RWPE2 (cell line): ENCODE measurements at regions not wholly inside any gene's neighbourhood (a gene's known extent, or its start where the extent isn't known, plus 50 kb on each side); places are given as distances from the start of the nearest gene placed in this dataset.
A peak's percentile ranks its signal among the peaks of the same experiment; 100 is the strongest.

ENCODE experiments used
- ATAC-seq: fragments of 200-7000 bp; cut with Tn5 transposase; 3 replicates; pipeline ENCODE4 v1.9.1; 2021; ENCODE audit warnings: low read depth
- DNase-seq: peaks from one replicate; pipeline ENCODE4 v3.0.0-alpha.2; 2020; ENCODE audit warnings: low spot score
- H3K27ac ChIP-seq: fragments of 450-650 bp; 2 replicates; pipeline ENCODE4 v1.5.1; 2017; ENCODE audit warnings: mild to moderate bottlenecking; ENCODE audit not compliant: poor library complexity, severe bottlenecking
- H3K27me3 ChIP-seq: fragments of 250-450 bp; sonication (Bioruptor Pico); 2 replicates; pipeline ENCODE4 v1.5.1; 2021; ENCODE audit warnings: mild to moderate bottlenecking, moderate library complexity; ENCODE audit not compliant: insufficient read depth, poor library complexity, severe bottlenecking
- H3K36me3 ChIP-seq: fragments of 250-450 bp; sonication (Bioruptor Pico); 2 replicates; pipeline ENCODE4 v1.5.1; 2020; ENCODE audit warnings: low read depth, mild to moderate bottlenecking, moderate library complexity
- H3K4me1 ChIP-seq: fragments of 250-450 bp; sonication (Bioruptor Pico); 2 replicates; pipeline ENCODE4 v1.5.1; 2021; ENCODE audit warnings: mild to moderate bottlenecking, moderate library complexity; ENCODE audit not compliant: insufficient read depth, poor library complexity, severe bottlenecking
- H3K4me3 ChIP-seq: fragments of 250-450 bp; sonication (Bioruptor Pico); 2 replicates; pipeline ENCODE4 v1.5.1; 2021; ENCODE audit warnings: mild to moderate bottlenecking, moderate library complexity; ENCODE audit not compliant: severe bottlenecking
- H3K9me3 ChIP-seq: fragments of 250-450 bp; sonication (Bioruptor Pico); 2 replicates; pipeline ENCODE4 v1.5.1; 2021; ENCODE audit warnings: mild to moderate bottlenecking, moderate library complexity; ENCODE audit not compliant: severe bottlenecking
- TF ChIP-seq, protein P1 (sequence below): fragments of 450-650 bp; IDR thresholded peaks from one replicate; pipeline ENCODE4 v1.5.1; 2017; ENCODE audit warnings: mild to moderate bottlenecking, moderate library complexity; ENCODE audit not compliant: poor library complexity, severe bottlenecking

DNA sequence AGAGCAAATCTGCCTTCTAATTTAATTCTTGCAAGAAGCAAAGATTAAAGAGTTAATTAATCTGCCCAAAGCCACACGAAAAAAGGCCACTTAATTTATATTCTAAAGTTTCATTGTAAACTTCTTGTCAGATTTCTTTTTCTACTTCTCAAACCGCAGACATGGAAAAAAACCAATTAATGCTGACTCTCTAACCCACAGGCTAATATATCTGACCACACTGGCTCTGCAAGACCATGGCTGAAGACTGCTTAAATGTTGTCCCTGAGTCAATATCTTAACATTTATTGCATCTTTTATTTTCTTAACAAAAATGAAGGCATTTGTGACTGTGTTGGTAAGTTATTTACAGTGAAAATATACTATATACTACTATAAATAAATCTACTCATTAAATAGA lies 234.0 kb upstream of the SP8 start:
- Histone ChIP-seq H3K9me3 (no peaks in the 10 kb centered on the region), H3K27ac (no peak overlapping the region), H3K27me3 (no peaks in the 10 kb centered on the region), H3K36me3 (no peaks in the 10 kb centered on the region), H3K4me1 (no peaks in the 10 kb centered on the region), H3K4me3 (no peak overlapping the region)
- TF ChIP-seq, protein P1, sequence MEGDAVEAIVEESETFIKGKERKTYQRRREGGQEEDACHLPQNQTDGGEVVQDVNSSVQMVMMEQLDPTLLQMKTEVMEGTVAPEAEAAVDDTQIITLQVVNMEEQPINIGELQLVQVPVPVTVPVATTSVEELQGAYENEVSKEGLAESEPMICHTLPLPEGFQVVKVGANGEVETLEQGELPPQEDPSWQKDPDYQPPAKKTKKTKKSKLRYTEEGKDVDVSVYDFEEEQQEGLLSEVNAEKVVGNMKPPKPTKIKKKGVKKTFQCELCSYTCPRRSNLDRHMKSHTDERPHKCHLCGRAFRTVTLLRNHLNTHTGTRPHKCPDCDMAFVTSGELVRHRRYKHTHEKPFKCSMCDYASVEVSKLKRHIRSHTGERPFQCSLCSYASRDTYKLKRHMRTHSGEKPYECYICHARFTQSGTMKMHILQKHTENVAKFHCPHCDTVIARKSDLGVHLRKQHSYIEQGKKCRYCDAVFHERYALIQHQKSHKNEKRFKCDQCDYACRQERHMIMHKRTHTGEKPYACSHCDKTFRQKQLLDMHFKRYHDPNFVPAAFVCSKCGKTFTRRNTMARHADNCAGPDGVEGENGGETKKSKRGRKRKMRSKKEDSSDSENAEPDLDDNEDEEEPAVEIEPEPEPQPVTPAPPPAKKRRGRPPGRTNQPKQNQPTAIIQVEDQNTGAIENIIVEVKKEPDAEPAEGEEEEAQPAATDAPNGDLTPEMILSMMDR, result no peak
- ATAC-seq (no peak), DNase-seq (no peak)

- no peaks in the 10 kb centered on the region for H3K27me3 ChIP-seq
- no peak for DNase-seq
- no peaks in the 10 kb centered on the region for H3K36me3 ChIP-seq
- TF ChIP-seq, protein P1, result no peak
- H3K4me1 ChIP-seq, result no peaks in the 10 kb centered on the region
- H3K4me3 ChIP-seq, result no peak overlapping the region
- no peaks in the 10 kb centered on the region for H3K9me3 ChIP-seq
- no peak overlapping the region for H3K27ac ChIP-seq
- ATAC-seq, result no peak
Measured at GRCh38 chr7:21023841-21024484, 237.3 kb upstream of the SP8 start.

DNA sequence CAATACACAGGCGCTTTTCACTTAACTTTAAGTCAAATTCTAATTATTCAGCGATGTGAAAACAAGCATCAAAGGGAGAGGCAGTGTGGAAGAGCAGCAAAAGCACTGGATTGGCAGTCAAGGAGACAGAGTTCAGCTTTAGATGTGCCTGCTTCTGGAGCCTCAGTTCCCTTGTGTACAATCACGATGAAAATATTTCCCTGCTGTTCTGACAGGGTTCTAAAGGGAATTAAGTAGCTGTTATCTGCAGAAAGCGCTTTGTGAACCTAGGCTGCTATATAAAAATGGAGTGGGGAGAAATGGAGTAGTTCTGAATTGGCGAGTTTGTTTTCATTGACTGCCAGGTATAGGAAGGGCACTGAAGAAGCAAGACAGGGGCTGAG lies 237.8 kb upstream of the SP8 start:
- no peaks in the 10 kb centered on the region for H3K9me3 ChIP-seq
- no peak for DNase-seq
- no peak overlapping the region for H3K4me3 ChIP-seq
- TF ChIP-seq, protein P1, result no peak
- H3K4me1 ChIP-seq, result no peaks in the 10 kb centered on the region
- H3K36me3 ChIP-seq, result no peaks in the 10 kb centered on the region
- no peak for ATAC-seq
- H3K27me3 ChIP-seq, result no peaks in the 10 kb centered on the region
- H3K27ac ChIP-seq, result no peak overlapping the region

DNA sequence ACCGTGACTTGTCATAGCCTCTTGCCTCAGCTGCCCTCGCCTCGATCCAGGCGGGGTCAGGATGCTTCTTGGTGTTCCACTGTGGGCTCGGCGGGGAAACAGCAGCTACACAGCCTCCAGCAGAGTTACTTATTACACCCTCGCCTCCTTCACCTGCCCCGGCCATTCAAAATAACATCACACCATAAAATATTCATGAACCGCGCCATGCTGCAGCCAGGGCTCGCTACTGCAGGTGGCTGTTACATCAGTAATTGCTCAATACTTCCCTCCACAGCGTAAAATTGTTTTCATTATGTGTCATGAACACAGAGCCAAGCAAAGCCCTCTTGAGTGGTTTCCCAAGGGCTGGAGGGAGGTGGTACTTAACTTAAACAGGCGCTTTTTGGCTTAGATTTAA lies 241.5 kb upstream of the SP8 start:
- TF ChIP-seq, protein P1, result no peak
- DNase-seq, result no peak
- H3K27ac ChIP-seq, result no peak overlapping the region
- no peaks in the 10 kb centered on the region for H3K9me3 ChIP-seq
- ATAC-seq, result peak; percentile 61
- no peaks in the 10 kb centered on the region for H3K4me1 ChIP-seq
- H3K4me3 ChIP-seq, result no peak overlapping the region
- no peaks in the 10 kb centered on the region for H3K36me3 ChIP-seq
- H3K27me3 ChIP-seq, result no peaks in the 10 kb centered on the region

- ATAC-seq (no peak), DNase-seq (no peak)
- Histone ChIP-seq H3K9me3 (no peaks in the 10 kb centered on the region), H3K36me3 (no peaks in the 10 kb centered on the region), H3K27ac (no peak overlapping the region), H3K27me3 (no peaks in the 10 kb centered on the region), H3K4me3 (no peak overlapping the region), H3K4me1 (no peaks in the 10 kb centered on the region)
- TF ChIP-seq, protein P1, result no peak
Measured at GRCh38 chr7:21028599-21028998, 241.9 kb upstream of the SP8 start.
